IPS DF 6.9 (cell line): ENCODE measurements at regions not wholly inside any gene's neighbourhood (a gene's known extent, or its start where the extent isn't known, plus 50 kb on each side); places are given as distances from the start of the nearest gene placed in this dataset.
"Not testable (repeated sequence)": the region's sequence is repeated elsewhere in the genome, so short reads cannot be mapped to it uniquely, and the experiment has no call there.

Experiments used
- DNase-seq: peaks from one replicate; pipeline ENCODE4 v3.0.0-alpha.2; 2013; ENCODE audit warnings: low read depth, low spot score
- H3K27ac ChIP-seq: one replicate; pipeline ENCODE4 v1.5.1; 2013; ENCODE audit warnings: low read length, control low read depth
- H3K27me3 ChIP-seq: 2 replicates; pipeline ENCODE4 v1.6.1; 2013; ENCODE audit warnings: mild to moderate bottlenecking, low read length; ENCODE audit not compliant: control insufficient read depth, insufficient read depth
- H3K36me3 ChIP-seq: 2 replicates; pipeline ENCODE4 v1.6.1; 2013; ENCODE audit warnings: low read length; ENCODE audit not compliant: control insufficient read depth, insufficient read depth
- H3K4me1 ChIP-seq: 2 replicates; pipeline ENCODE4 v1.6.1; 2013; ENCODE audit warnings: low read length; ENCODE audit not compliant: control insufficient read depth, insufficient read depth
- H3K4me3 ChIP-seq: 2 replicates; pipeline ENCODE4 v1.5.1; 2013; ENCODE audit warnings: mild to moderate bottlenecking, low read length
- H3K9me3 ChIP-seq: 2 replicates; pipeline ENCODE4 v1.6.1; 2013; ENCODE audit warnings: low read length, inconsistent platforms; ENCODE audit not compliant: control insufficient read depth, insufficient read depth
- WGBS: extraction: QIAGEN DNeasy Blood & Tissue Kit; methylation state at CpG from one replicate; pipeline ENCODE4 v1.1.7; 2013; ENCODE audit warnings: mixed read lengths, missing lambda C conversion rate; ENCODE audit not compliant: insufficient read length, insufficient coverage; 5-methylcytosine and 5-hydroxymethylcytosine counted together

DNA sequence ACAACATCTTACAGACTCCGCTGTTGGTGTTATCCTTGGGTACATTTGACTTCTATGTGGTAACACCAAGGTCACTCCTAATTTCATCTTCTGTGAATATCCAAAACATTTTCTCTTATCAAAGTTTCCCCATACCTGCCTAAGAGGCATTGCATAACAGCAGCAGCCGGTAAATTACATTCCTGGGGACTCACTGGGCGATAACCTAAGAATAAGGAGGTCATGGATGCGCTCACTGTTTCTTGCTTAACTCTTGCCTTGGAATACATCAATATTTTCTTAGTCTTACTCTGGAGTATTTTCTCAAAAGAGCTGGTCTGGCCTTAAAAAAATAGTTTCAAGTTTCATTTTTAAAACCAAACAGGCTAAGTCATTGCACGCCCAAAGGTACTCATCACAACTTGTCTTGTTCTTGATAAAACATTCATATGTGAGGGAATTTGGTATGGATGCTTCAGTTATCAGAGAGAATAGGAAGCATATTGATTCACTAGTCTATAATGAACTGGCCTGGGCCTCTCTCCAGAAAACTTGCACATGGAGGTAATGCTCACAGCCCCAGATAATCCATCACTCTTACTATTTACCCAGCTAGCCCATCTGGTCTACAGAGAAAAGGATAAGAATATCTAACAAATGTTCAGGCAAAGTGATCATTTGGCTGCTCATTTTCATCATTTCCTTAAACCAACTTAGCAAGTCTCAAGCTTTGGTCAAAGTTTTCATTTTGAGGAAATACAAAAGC, 235.0 kb upstream of the ERCC4 start:
- Histone ChIP-seq H3K9me3 (no peaks in the 10 kb centered on the region), H3K4me1 (no peaks in the 10 kb centered on the region), H3K27me3 (no peaks in the 10 kb centered on the region), H3K4me3 (no peak overlapping the region), H3K36me3 (no peaks in the 10 kb centered on the region), H3K27ac (no peak overlapping the region)
- WGBS = no CpG with 5 or more reads among the region's 5 CpGs
- DNase-seq = no peak

DNA sequence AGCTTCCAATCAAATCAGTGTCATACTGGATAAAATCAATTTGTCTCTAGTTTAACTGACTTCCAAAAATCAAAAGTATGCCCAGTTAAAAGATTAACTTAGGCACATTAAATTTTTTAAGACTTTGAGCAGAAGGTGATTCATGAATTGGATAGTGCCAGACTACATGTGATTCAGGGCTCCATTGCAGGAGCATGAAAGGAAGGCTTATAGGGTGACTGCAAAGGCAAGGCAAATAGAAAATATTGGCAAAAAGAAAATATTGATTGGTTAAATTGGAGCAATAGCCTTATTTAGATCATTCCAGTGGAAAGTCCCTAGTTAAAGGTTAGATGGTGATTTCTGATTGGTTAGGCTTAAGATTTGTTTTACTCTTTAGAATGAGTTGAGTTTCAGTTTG, 223.9 kb upstream of the ERCC4 start:
- no peak for DNase-seq
- Histone ChIP-seq H3K27ac (no peak overlapping the region), H3K4me3 (no peak overlapping the region), H3K36me3 (no peaks in the 10 kb centered on the region), H3K27me3 (no peaks in the 10 kb centered on the region; the same call in 1 of the 2 replicates), H3K9me3 (no peaks in the 10 kb centered on the region), H3K4me1 (no peaks in the 10 kb centered on the region)

DNA sequence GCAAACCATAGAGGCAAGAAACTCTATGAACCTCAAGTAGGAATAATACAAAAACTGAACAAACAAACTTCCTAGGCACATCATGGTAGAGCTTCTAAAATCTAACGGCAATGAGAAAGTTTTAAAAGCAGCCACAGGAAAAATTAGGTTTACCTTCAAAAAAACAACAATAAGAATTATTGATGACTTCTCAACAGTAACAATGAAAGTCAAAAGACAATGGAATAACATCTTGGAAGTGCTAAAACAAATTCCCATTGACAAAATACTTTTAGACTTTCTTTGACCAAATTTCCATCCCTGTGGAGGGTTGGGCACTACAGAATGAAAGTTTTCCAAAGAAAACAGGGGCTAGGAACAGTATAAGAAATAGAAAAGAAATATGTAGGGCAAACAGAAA, 222.9 kb upstream of the ERCC4 start:
- no CpG with 5 or more reads among the region's 1 CpG for WGBS
- H3K9me3 ChIP-seq = no peaks in the 10 kb centered on the region
- H3K27me3 ChIP-seq = no peaks in the 10 kb centered on the region; the same call in 1 of the 2 replicates
- no peak overlapping the region for H3K4me3 ChIP-seq
- H3K36me3 ChIP-seq = no peaks in the 10 kb centered on the region
- DNase-seq = no peak
- no peaks in the 10 kb centered on the region for H3K4me1 ChIP-seq
- no peak overlapping the region for H3K27ac ChIP-seq

- Histone ChIP-seq H3K27ac (no peak overlapping the region), H3K27me3 (no peaks in the 10 kb centered on the region; the same call in 1 of the 2 replicates), H3K36me3 (no peaks in the 10 kb centered on the region), H3K4me3 (no peak overlapping the region), H3K4me1 (no peaks in the 10 kb centered on the region), H3K9me3 (no peaks in the 10 kb centered on the region)
- DNase-seq = no peak
Measured at GRCh38 chr16:13697568-13697967, 222.4 kb upstream of the ERCC4 start.

DNA sequence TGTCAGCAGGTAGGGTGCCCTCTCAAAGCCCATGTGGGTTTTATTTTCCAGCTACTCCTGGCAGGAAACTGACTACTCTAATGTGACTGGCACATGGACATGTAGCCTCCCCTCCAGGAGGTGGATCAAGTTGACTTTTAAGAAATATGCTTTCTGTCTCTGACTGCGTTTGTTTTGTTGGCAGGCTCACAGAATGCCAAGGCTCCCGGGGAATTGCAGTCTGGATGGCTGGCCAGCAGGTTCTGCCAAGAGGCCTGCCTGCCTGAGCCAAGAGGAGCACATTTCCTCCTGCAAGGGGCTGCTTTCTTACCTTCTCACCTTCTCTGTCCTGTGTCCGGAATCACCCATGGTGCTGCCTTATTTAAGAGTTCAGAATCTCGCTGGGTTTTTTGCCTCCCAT, 217.3 kb upstream of the ERCC4 start:
- Histone ChIP-seq H3K36me3 (no peaks in the 10 kb centered on the region), H3K9me3 (no peaks in the 10 kb centered on the region), H3K27me3 (no peaks in the 10 kb centered on the region), H3K27ac (no peak overlapping the region), H3K4me1 (no peaks in the 10 kb centered on the region), H3K4me3 (no peak overlapping the region)
- no peak for DNase-seq
- WGBS = no CpG with 5 or more reads among the region's 4 CpGs

DNA sequence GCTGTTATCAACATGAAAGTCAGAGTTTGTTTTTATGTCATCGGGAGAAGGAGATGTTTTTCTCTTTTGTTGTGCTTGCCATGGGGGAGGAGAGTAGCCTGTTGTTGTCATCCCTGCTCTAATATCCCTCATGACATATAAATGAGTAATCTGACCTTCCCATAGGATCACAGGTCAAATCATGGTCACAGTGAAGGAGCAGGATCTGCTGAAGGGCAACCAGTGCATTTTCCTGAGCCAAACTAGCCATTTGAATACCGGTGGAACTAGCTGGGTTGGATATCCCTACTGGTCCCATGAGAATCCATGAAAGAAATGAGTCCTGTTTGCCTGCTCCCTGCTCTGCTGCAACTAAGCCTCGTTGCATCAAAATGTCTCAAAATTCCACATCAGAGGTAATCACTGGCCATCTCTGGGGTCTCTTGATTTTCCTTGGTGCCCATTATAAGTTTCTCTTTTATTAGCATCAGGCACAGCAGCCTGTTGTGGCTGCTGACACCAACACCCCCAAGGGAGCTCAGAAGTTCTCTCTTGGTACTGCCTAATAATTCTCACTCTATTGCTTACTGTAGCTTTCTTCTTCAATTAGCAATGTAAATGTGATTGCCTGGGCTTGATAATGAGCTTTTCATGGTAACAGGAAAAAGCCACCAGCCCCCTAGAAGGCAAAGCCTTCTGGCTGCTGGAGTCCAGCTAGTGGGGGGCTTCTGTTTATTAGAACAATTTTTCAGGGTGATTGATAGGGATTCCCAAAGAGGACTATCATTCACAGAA, 211.4 kb upstream of the ERCC4 start:
- no peaks in the 10 kb centered on the region for H3K9me3 ChIP-seq
- WGBS = no CpG with 5 or more reads among the region's 3 CpGs

GRCh38 chr16:13718748-13719147, 201.2 kb upstream of the ERCC4 start:
- Histone ChIP-seq H3K4me1 (no peaks in the 10 kb centered on the region), H3K9me3 (no peaks in the 10 kb centered on the region), H3K4me3 (no peak overlapping the region), H3K27me3 (no peaks in the 10 kb centered on the region), H3K36me3 (no peaks in the 10 kb centered on the region), H3K27ac (no peak overlapping the region)
- no peak for DNase-seq
- WGBS = no CpG with 5 or more reads among the region's 7 CpGs

More for the DNA sequence above, 211.4 kb upstream of the ERCC4 start:
- H3K27ac ChIP-seq = no peak overlapping the region
- H3K4me1 ChIP-seq = no peaks in the 10 kb centered on the region
- H3K4me3 ChIP-seq = no peak overlapping the region
- no peaks in the 10 kb centered on the region for H3K27me3 ChIP-seq
- DNase-seq = no peak
- no peaks in the 10 kb centered on the region for H3K36me3 ChIP-seq

- DNase-seq = no peak
- H3K27ac ChIP-seq = no peak overlapping the region
- no peaks in the 10 kb centered on the region for H3K36me3 ChIP-seq
- H3K9me3 ChIP-seq = no peaks in the 10 kb centered on the region; the same call in 1 of the 2 replicates
- H3K27me3 ChIP-seq = no peaks in the 10 kb centered on the region
- no peaks in the 10 kb centered on the region for H3K4me1 ChIP-seq
- WGBS = 100% methylated on average over 1 of the region's 3 CpGs
- no peak overlapping the region for H3K4me3 ChIP-seq
Measured at GRCh38 chr16:13727943-13728342, 192.0 kb upstream of the ERCC4 start.

DNA sequence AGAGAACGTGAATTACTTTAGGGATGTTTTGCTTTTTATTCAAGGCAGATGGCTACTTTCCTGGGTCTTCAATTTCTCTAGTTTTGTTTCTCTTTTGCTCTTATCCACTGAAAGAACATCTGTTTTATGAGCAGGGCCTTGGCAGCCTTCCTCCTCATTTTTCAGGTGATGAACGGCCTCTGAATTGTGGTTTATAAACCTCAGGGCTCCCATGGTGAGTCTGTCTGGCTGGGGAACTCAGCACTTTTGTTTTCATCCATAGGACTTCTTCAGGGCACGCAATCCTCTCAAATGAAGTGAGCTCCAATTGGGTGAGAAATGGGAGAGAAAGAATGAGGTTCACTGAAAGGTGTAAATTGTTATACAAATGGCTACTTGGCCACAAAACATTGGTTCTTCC, 186.4 kb upstream of the ERCC4 start:
- WGBS = no CpG with 5 or more reads among the region's 3 CpGs
- no peaks in the 10 kb centered on the region for H3K4me1 ChIP-seq
- no peak for DNase-seq

GRCh38 chr16:13739621-13740373, 180.2 kb upstream of the ERCC4 start:
- H3K4me3 ChIP-seq, DNase-seq, H3K27me3 ChIP-seq, H3K27ac ChIP-seq, H3K9me3 ChIP-seq, H3K36me3 ChIP-seq, H3K4me1 ChIP-seq: not testable (repeated sequence)
- WGBS = no CpG with 5 or more reads among the region's 14 CpGs

More for the DNA sequence above, 186.4 kb upstream of the ERCC4 start:
- Histone ChIP-seq H3K9me3 (no peaks in the 10 kb centered on the region), H3K4me3 (no peak overlapping the region), H3K27ac (no peak overlapping the region), H3K36me3 (no peaks in the 10 kb centered on the region), H3K27me3 (no peaks in the 10 kb centered on the region)
